ENCODE measurements at regions not wholly inside any gene's neighbourhood (a gene's known extent, or its start where the extent isn't known, plus 50 kb on each side); places are given as distances from the start of the nearest gene placed in this dataset.

DNA sequence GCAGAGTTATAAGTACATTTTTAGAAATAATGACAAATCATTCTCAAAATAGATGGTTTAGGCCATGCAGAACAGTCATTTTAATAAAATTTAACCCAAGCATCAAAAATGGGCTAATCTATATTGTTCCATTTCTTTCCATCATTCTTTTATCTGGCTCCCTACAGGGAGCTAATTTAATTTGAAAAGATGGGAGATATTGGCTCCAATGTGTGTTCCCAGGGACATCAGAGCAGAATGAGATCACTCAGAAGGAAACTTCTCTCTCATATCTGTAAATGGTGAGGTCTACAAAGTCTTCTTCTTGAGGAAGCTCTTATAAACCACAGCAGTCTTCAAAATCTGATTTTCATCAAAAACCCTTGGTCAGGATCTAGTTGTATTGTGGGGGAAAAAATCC is 119.4 kb upstream of the RAB6C start:
- TF ChIP-seq EZH2 (IDR thresholded peaks at IDR 0.05; ENCODE audit: low read length) = no peak
- TF ChIP-seq, protein P1, sequence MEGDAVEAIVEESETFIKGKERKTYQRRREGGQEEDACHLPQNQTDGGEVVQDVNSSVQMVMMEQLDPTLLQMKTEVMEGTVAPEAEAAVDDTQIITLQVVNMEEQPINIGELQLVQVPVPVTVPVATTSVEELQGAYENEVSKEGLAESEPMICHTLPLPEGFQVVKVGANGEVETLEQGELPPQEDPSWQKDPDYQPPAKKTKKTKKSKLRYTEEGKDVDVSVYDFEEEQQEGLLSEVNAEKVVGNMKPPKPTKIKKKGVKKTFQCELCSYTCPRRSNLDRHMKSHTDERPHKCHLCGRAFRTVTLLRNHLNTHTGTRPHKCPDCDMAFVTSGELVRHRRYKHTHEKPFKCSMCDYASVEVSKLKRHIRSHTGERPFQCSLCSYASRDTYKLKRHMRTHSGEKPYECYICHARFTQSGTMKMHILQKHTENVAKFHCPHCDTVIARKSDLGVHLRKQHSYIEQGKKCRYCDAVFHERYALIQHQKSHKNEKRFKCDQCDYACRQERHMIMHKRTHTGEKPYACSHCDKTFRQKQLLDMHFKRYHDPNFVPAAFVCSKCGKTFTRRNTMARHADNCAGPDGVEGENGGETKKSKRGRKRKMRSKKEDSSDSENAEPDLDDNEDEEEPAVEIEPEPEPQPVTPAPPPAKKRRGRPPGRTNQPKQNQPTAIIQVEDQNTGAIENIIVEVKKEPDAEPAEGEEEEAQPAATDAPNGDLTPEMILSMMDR (optimal IDR thresholded peaks at IDR 0.05 in 1 of 3, IDR thresholded peaks at IDR 0.05 in 1 of 3, conservative IDR thresholded peaks at IDR 0.05 in 1 of 3; ENCODE audit: extremely low read depth in 1 of 3, insufficient read depth in 2 of 3, low read length in 3 of 3) = no peak
